GM21515 (cell line): ENCODE measurements at regions not wholly inside any gene's neighbourhood (a gene's known extent, or its start where the extent isn't known, plus 50 kb on each side); places are given as distances from the start of the nearest gene placed in this dataset.

Experiments
- ATAC-seq: cut with Tn5 transposase; IDR thresholded peaks from one replicate; pipeline ENCODE4 v1.9.1; 2021; ENCODE audit not compliant: unreplicated experiment

GRCh38 chr18:54531402-54532065, 59.5 kb upstream of the DYNAP start:
- ATAC-seq: no peak

- no peak for ATAC-seq
Measured at GRCh38 chr18:54532222-54532621, 58.8 kb upstream of the DYNAP start.

- ATAC-seq: no peak
Measured at GRCh38 chr18:54532962-54533361, 58.1 kb upstream of the DYNAP start.
